ENCODE measurements at regions not wholly inside any gene's neighbourhood (a gene's known extent, or its start where the extent isn't known, plus 50 kb on each side); places are given as distances from the start of the nearest gene placed in this dataset.

DNA sequence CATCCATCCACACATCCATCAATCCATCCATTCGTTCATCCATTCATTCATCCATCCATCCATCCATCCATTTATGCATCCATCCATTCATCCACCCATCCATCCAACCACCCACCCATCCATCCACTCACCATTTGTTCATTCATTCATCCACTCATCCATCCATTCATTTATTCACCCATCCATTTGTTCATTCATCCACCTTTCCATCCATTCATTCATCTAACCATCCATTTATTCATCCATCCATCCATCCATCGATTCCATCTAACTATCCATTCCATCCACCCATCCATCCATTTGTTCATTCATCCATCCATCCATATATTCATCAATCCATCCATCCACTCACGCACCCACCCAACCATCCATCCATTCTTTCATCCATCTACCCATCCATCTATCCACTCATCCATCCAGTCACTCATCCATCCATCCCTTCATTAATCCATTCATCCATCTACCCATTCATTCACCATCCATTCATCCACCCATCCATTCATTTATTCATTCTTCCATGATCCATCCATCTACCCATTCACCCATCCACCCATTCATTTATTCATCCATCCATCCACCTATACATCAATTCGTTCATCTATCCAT, 225.0 kb downstream of the TUBA3C start:
- ATAC-seq (no peak), DNase-seq (ENCODE audit: low read depth, low spot score) (no peak)
- Histone ChIP-seq H3K4me2 (ENCODE audit: low read length) (no peak overlapping the region), H3K4me3 (replicated peaks in 1 of 2; ENCODE audit: low read depth in 1 of 2, low read length in 2 of 2) (no peak overlapping the region), H3K9ac (ENCODE audit: low read length) (no peak overlapping the region), H3K4me1 (ENCODE audit: control insufficient read depth in 1 of 2, insufficient read depth in 2 of 2, low read length in 2 of 2) (no peaks in the 10 kb centered on the region), H3K9me3 (ENCODE audit: control insufficient read depth in 1 of 2, insufficient read depth in 1 of 2, low read depth in 1 of 2, low read length in 2 of 2) (peaks cover 6 to 47% of the 10 kb centered on the region in 2 experiments; a peak in 2 of 4 replicates), H3K79me2 (ENCODE audit: insufficient read depth, low read length) (no peaks in the 10 kb centered on the region), H2AFZ (ENCODE audit: low read depth, low read length, poor library complexity, severe bottlenecking) (no peak overlapping the region), H3K36me3 (ENCODE audit: control insufficient read depth in 1 of 2, insufficient read depth in 2 of 2, low read length in 2 of 2) (no peaks in the 10 kb centered on the region), H3K9me2 (ENCODE audit: insufficient read depth) (no peaks in the 10 kb centered on the region), H4K20me1 (ENCODE audit: insufficient read depth) (no peaks in the 10 kb centered on the region), H3K27me3 (ENCODE audit: insufficient read depth, low read length) (no peaks in the 10 kb centered on the region), H3K27ac (ENCODE audit: low read depth, low read length) (no peak overlapping the region)
- BruUV-seq (replicated peaks), result no TSS peak
- intact Hi-C loops (cut with micrococcal nuclease), result no loop called here
- RAD21 ChIA-PET (ENCODE audit: low non-redundant PET in 1 of 2, low total read pairs in 2 of 2, uncharacterized antibody in 2 of 2, unreplicated experiment in 2 of 2), result no interaction called here
- CTCF ChIA-PET, result no interaction called here
- POLR2A ChIA-PET, result no interaction called here
- TF ChIP-seq SIN3A (IDR thresholded peaks at IDR 0.05; ENCODE audit: low read depth) (no peak), CBX3 (IDR thresholded peaks at IDR 0.05; ENCODE audit: low read depth) (no peak), EGR1 (IDR thresholded peaks at IDR 0.05; ENCODE audit: low read depth) (no peak), SRF (IDR thresholded peaks at IDR 0.05; ENCODE audit: low read depth) (no peak), TCF7L2 (IDR thresholded peaks at IDR 0.05; ENCODE audit: borderline replicate concordance, extremely low read depth, insufficient read depth, insufficient read length) (no peak), JUND (IDR thresholded peaks at IDR 0.05) (no peak)

DNA sequence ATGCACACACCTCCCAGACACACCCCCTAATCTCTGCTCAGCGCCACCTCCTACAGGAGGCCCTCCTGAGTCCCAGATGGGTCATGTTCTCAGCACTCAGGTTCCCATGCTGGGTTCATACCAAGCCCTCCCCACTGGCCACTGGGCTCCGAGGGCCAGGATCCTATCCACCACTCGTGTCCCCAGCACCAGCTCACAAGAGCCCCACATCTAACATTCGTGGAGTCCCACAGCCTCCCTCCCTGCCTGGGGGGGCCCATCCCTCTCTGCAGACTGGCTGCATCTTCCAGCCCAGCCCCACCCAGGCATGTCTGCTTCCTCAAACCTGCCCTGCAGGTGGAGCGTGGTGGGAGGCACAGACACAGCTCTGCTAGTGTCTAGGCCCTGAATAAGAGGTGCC, 227.4 kb downstream of the TUBA3C start:
- CTCF ChIA-PET, result no interaction called here
- no peaks in the 10 kb centered on the region for H3K79me2 ChIP-seq (ENCODE audit: insufficient read depth, low read length)
- H3K4me3 ChIP-seq (replicated peaks in 1 of 2; ENCODE audit: low read depth in 1 of 2, low read length in 2 of 2), result no peak overlapping the region
- no peaks in the 10 kb centered on the region for H3K9me2 ChIP-seq (ENCODE audit: insufficient read depth)
- H4K20me1 ChIP-seq (ENCODE audit: insufficient read depth), result no peaks in the 10 kb centered on the region
- H2AFZ ChIP-seq (ENCODE audit: low read depth, low read length, poor library complexity, severe bottlenecking), result no peak overlapping the region
- no peak overlapping the region for H3K9ac ChIP-seq (ENCODE audit: low read length)
- POLR2A ChIA-PET, result no interaction called here
- ATAC-seq (no peak), DNase-seq (ENCODE audit: low read depth, low spot score) (no peak)
- H3K4me2 ChIP-seq (ENCODE audit: low read length), result no peak overlapping the region
- intact Hi-C loops (cut with micrococcal nuclease), result no loop called here
- H3K36me3 ChIP-seq (ENCODE audit: control insufficient read depth in 1 of 2, insufficient read depth in 2 of 2, low read length in 2 of 2), result no peaks in the 10 kb centered on the region
- no peak for TF ChIP-seq EZH2 (IDR thresholded peaks at IDR 0.05)
- no peak for TF ChIP-seq JUND (IDR thresholded peaks at IDR 0.05)
- no peak for TF ChIP-seq FOSL1 (IDR thresholded peaks at IDR 0.05; ENCODE audit: low read depth)
- TF ChIP-seq ZNF274 (IDR thresholded peaks at IDR 0.05; ENCODE audit: low read depth, low read length), result no peak
- TF ChIP-seq, protein P1, sequence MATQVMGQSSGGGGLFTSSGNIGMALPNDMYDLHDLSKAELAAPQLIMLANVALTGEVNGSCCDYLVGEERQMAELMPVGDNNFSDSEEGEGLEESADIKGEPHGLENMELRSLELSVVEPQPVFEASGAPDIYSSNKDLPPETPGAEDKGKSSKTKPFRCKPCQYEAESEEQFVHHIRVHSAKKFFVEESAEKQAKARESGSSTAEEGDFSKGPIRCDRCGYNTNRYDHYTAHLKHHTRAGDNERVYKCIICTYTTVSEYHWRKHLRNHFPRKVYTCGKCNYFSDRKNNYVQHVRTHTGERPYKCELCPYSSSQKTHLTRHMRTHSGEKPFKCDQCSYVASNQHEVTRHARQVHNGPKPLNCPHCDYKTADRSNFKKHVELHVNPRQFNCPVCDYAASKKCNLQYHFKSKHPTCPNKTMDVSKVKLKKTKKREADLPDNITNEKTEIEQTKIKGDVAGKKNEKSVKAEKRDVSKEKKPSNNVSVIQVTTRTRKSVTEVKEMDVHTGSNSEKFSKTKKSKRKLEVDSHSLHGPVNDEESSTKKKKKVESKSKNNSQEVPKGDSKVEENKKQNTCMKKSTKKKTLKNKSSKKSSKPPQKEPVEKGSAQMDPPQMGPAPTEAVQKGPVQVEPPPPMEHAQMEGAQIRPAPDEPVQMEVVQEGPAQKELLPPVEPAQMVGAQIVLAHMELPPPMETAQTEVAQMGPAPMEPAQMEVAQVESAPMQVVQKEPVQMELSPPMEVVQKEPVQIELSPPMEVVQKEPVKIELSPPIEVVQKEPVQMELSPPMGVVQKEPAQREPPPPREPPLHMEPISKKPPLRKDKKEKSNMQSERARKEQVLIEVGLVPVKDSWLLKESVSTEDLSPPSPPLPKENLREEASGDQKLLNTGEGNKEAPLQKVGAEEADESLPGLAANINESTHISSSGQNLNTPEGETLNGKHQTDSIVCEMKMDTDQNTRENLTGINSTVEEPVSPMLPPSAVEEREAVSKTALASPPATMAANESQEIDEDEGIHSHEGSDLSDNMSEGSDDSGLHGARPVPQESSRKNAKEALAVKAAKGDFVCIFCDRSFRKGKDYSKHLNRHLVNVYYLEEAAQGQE (IDR thresholded peaks at IDR 0.05; ENCODE audit: low read depth), result no peak
- no peak for TF ChIP-seq YY1 (IDR thresholded peaks at IDR 0.05; ENCODE audit: extremely low read depth, insufficient replicate concordance, low read depth, low read length)
- TF ChIP-seq EGR1 (IDR thresholded peaks at IDR 0.05; ENCODE audit: low read depth), result no peak
- no peak for TF ChIP-seq SP1 (IDR thresholded peaks at IDR 0.05; ENCODE audit: low read depth)
- TF ChIP-seq POLR2AphosphoS5 (IDR thresholded peaks at IDR 0.05; ENCODE audit: low read depth, low read length), result no peak
- TF ChIP-seq TCF7L2 (IDR thresholded peaks at IDR 0.05; ENCODE audit: borderline replicate concordance, extremely low read depth, insufficient read depth, insufficient read length), result no peak
- H3K4me1 ChIP-seq (ENCODE audit: control insufficient read depth in 1 of 2, insufficient read depth in 2 of 2, low read length in 2 of 2), result no peaks in the 10 kb centered on the region
- BruUV-seq (replicated peaks), result no TSS peak
- RAD21 ChIA-PET (ENCODE audit: low non-redundant PET in 1 of 2, low total read pairs in 2 of 2, uncharacterized antibody in 2 of 2, unreplicated experiment in 2 of 2), result no interaction called here
- H3K9me3 ChIP-seq (ENCODE audit: control insufficient read depth in 1 of 2, insufficient read depth in 1 of 2, low read depth in 1 of 2, low read length in 2 of 2), result peaks cover 6 to 38% of the 10 kb centered on the region in 2 experiments; a peak in 2 of 4 replicates
- no peak overlapping the region for H3K27ac ChIP-seq (ENCODE audit: low read depth, low read length)
- no peaks in the 10 kb centered on the region for H3K27me3 ChIP-seq (ENCODE audit: insufficient read depth, low read length)

All from HCT116 (cell line).